Left colon (tissue), 2 donors: ENCODE measurements at regions not wholly inside any gene's neighbourhood (a gene's known extent, or its start where the extent isn't known, plus 50 kb on each side); places are given as distances from the start of the nearest gene placed in this dataset.
"Not testable (repeated sequence)": the region's sequence is repeated elsewhere in the genome, so short reads cannot be mapped to it uniquely, and the experiment has no call there.

Experiments
- ATAC-seq: fragments of 200-7000 bp; cut with Tn5 transposase; one replicate; pipeline ENCODE4 v1.9.1; 2020; ENCODE audit warnings: mild to moderate bottlenecking, moderate library complexity
- DNase-seq, 2 donors: peaks; one replicate each; pipeline ENCODE4 v3.0.0-alpha.2; 2020
- intact Hi-C, 2 donors: fragments of 100-400 bp; cut with DNase I in 1 of 2; cut with micrococcal nuclease in 1 of 2; formaldehyde crosslinking; loops; one replicate each; pipeline versions ENCODE4 v1.11.2 to v1.14.0; 2022; cut with DNase I, micrococcal nuclease
- donor health status: DM: no; HTN: no; CAD: no.
- donor health status: DM: yes; HTN: yes; CAD: no.

DNA sequence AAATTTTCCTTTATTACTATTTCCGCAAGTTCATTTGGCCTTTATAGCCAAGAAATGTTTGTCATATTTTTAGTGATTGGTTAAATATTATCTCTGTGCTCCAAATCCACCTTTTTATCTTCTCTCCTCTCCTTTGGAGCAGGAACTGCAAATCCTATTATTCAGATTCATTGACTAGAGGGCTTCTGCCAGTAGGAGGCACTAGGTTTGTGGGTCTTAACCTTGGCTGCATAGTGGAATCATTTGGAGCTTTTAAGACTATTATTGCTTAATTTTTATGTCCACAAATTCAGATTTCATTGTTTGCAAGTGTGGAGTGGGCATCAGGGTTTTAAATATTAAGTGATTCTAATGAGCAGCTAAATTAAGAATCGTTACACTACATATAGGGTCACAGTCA is 75.3 kb upstream of the SYT10 start:
- intact Hi-C loops: no loop called here
- DNase-seq (no peak), ATAC-seq (no peak)

DNA sequence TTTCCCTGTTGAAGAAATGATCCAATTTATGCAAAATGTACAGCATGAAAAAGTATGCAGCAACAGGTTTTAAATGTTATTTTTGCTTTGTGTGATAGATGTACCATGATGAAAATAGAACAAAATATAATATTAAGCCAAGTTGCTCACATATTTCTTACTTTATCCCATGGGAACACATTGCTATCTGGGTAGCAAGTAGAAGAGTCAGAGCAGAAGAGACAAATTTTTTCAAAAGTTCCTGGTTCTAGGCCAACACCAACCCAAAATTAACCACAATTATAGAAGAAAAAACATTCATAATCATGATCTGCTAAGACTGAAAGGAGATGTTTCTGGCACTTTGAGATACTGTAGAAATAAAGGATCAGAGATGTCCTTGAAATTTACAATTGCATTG is 79.9 kb upstream of the SYT10 start:
- no peak for ATAC-seq
- intact Hi-C loops: no loop called here

GRCh38 chr12:33520505-33521302 is 81.1 kb upstream of the SYT10 start:
- intact Hi-C loops, ATAC-seq: not testable (repeated sequence)
- DNase-seq: peak in 1 of 2 donors; percentile 12

More for the DNA sequence above, 79.9 kb upstream of the SYT10 start:
- DNase-seq: no peak

- intact Hi-C loops: no loop called here
- DNase-seq (no peak), ATAC-seq (no peak)
Measured at GRCh38 chr12:33529031-33529430, 89.4 kb upstream of the SYT10 start.

DNA sequence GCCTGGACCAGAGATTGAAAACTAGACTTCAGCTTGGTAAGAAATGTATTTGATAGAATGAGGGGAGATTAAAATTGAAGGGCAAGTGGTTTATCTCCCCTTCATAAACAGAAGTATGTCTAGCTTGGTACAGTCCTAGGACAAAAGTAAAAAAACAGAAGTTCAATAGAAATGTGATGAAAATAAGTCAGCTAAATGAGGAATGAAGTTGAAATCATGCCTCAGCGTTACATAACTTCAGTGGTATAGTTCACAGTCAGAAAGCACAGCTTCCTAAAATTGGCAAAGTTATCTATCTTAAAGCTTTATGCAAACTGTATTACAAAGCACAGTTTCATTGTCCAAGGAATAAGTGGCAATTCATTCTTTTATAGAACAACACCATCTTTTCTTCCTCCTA is 90.2 kb upstream of the SYT10 start:
- no peak for ATAC-seq
- intact Hi-C loops: no loop called here
- DNase-seq: no peak

- DNase-seq (no peak), ATAC-seq (no peak)
- intact Hi-C loops: no loop called here
Measured at GRCh38 chr12:33531261-33531660, 91.6 kb upstream of the SYT10 start.

DNA sequence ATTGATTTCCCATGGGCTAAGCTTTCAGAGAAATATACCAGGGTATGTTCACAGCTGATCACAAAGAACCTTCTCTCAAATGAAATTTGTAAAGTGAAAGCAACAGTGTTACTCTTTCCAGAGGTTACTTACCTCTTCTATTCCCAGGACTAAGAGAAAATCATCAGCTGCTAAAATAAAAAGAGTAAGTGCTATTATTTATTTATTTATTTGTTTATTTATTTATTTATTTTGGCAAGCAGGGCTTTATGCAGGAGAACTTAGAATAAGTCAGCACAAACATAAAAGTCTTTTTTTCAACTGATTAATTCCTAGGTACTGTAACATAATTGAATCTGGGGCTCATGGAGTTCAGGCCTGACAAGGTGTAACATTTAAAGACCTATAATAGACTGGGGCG is 93.9 kb upstream of the SYT10 start:
- DNase-seq: no peak
- ATAC-seq: no peak
- intact Hi-C loops: no loop called here

- intact Hi-C loops: no loop called here
Measured at GRCh38 chr12:33536431-33536830, 96.8 kb upstream of the SYT10 start.

GRCh38 chr12:33546004-33546403 is 106.4 kb upstream of the SYT10 start:
- DNase-seq (no peak), ATAC-seq (no peak)
- intact Hi-C loops: no loop called here

More at GRCh38 chr12:33536431-33536830, 96.8 kb upstream of the SYT10 start:
- ATAC-seq: no peak
- no peak for DNase-seq

DNA sequence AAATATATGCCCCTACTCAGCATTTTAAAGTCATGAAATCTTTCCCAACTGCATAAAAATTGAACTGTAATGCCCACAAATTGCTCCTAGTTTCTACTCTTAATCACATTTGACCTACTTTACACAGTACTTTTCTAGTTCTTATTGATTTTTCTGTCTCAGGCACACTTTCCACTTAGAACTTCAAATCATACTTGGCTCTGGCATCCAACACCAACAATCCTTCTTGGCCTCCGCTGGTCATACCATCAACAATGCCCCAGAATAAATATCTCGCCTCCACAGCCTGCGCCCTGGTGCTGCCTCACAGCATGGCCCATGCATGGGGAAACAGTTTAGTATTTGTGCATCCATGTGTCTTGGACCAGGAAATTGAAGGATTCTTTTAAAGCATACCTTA is 107.5 kb upstream of the SYT10 start:
- intact Hi-C loops: no loop called here
- ATAC-seq (no peak), DNase-seq (no peak)

DNA sequence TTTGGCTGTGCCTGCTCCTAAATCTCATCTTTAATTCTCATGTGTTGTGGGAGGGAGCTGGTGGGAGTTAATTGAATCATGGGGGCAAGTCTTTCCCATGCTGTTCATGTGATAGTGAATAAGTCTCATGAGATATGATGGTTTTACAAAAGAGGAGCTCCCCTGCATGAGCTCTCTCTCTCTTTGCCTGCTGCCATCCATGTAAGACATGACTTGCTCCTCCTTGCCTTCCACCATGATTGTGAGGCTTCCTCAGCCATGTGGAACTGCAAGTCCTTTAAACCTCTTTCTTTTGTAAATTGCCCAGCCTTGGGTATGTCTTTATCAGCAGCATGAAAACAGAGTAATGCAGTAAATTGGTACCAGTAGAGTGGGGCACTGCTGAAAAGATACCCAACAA is 110.6 kb upstream of the SYT10 start:
- intact Hi-C loops, ATAC-seq, DNase-seq: not testable (repeated sequence)

- intact Hi-C loops: no loop called here
- DNase-seq: no peak
- ATAC-seq: no peak
Measured at GRCh38 chr12:33551006-33551405, 111.4 kb upstream of the SYT10 start.

GRCh38 chr12:33555128-33555527 is 115.5 kb upstream of the SYT10 start:
- no peak for ATAC-seq
- intact Hi-C loops: no loop called here
- no peak for DNase-seq

DNA sequence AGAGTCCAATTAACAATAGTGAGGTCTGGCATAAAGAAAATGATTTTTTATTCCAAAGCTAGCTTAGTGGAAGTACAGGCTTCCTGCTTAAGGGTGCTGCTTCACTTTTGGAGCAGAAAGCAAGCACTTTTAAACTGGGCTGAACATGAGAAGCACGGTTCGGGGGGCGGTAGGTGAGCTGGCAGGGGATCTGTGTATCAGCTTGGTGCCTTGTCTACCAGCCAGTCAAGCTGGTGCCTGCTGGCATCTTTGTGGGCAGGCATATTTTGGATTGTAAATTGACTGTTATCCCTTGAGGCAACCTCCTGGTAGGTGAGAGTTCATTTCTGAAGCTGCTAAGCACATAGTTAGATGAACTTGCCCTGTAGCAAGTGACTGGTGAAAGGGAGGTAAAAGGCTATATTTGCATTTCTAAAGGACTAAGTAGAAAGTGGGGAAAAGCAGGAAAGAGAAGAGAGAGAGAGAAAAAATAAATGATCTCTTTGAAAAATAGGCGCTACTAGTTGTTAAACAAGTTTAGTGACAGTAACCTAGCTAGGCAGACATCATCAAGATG is 121.1 kb upstream of the SYT10 start:
- no peak for ATAC-seq
- intact Hi-C loops: no loop called here
- DNase-seq: no peak

DNA sequence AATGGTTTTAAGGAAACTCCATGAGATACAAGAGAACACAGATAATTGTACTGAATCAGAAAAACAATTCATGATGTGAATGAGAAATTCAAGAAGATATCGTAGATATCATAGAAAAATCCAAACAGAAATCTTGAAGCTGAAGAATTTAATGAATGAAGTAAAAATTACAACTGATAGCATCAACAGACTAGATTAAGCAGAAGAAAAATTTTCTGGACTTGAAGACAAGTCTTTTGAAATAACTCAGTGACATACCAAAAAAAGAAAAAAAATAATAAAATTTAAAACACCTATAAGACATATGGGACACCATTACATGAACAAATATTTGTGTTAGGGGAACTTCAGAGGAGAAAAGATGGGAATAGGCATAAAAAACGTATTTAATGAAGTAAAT is 122.8 kb upstream of the SYT10 start:
- DNase-seq: no peak
- ATAC-seq: no peak
- intact Hi-C loops: no loop called here

DNA sequence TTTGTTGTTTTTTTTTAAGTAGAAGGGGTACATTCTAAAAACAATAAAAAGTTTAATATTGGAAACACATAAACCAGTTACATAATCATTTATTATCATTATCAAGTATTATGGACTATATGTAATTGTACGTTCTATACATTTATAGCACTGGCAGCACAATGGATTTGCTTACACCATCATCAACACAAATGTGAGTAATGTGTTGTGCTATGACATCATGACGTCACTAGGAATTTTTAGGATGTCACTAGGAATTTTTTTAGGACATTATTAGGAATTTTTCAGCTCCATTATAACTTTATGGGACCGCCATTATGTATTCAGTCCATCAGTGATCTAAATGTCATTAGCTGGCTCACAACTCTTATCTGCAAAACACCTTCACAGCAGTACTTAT is 126.8 kb upstream of the SYT10 start:
- DNase-seq (no peak), ATAC-seq (no peak)
- intact Hi-C loops: no loop called here

- ATAC-seq: no peak
- intact Hi-C loops: no loop called here
- no peak for DNase-seq
Measured at GRCh38 chr12:33575346-33575745, 135.7 kb upstream of the SYT10 start.

- intact Hi-C loops: no loop called here
- ATAC-seq: no peak
- no peak for DNase-seq
Measured at GRCh38 chr12:33581613-33582122, 142.0 kb upstream of the SYT10 start.

- ATAC-seq (no peak), DNase-seq (no peak)
- intact Hi-C loops: no loop called here
Measured at GRCh38 chr12:33586576-33586975, 147.0 kb upstream of the SYT10 start.

- no peak for ATAC-seq
- DNase-seq: no peak
- intact Hi-C loops: no loop called here
Measured at GRCh38 chr12:33587354-33587753, 147.7 kb upstream of the SYT10 start.
